Peyer's patch (tissue), 4 donors: ENCODE measurements at regions not wholly inside any gene's neighbourhood (a gene's known extent, or its start where the extent isn't known, plus 50 kb on each side); places are given as distances from the start of the nearest gene placed in this dataset.
A peak's percentile ranks its signal among the peaks of the same experiment; 100 is the strongest.

Experiments used
- DNase-seq, 3 donors: peaks; one replicate each; pipeline ENCODE4 v3.0.0-alpha.2; 2017 to 2019
- H3K27ac ChIP-seq, 4 donors: fragments of 200-600 bp; sonication (generic); one replicate each; pipeline ENCODE4 v1.5.1; 2016 to 2019
- H3K27me3 ChIP-seq, 2 donors: fragments of 200-600 bp; sonication (generic); one replicate each; pipeline ENCODE4 v1.5.1; 2019
- H3K36me3 ChIP-seq, 3 donors: fragments of 200-600 bp; sonication (generic); one replicate each; pipeline ENCODE4 v1.5.1; 2016 to 2019
- H3K4me1 ChIP-seq, 4 donors: fragments of 200-600 bp; sonication (generic); one replicate each; pipeline ENCODE4 v1.5.1; 2016 to 2019
- H3K4me3 ChIP-seq, 4 donors: fragments of 200-600 bp; sonication (generic); 1 replicate in 3 of 4; 2 replicates in 1 of 4; pipeline ENCODE4 v1.5.1; 2016 to 2019; ENCODE audit warnings: mild to moderate bottlenecking in 1 of 4
- H3K9me3 ChIP-seq, 4 donors: fragments of 200-600 bp; sonication (generic); one replicate each; pipeline ENCODE4 v1.5.1; 2016 to 2019; ENCODE audit warnings: mild to moderate bottlenecking in 1 of 4
- CTCF ChIP-seq, 6 experiments: fragments of 450-650 bp in 4 of 6; fragments of 200-600 bp in 2 of 6; sonication (generic) in 1 of 6; IDR thresholded peaks; one replicate each; pipeline ENCODE4 v1.5.1; 2017 to 2019; ENCODE audit warnings: antibody characterized with exemption in 6 of 6, mild to moderate bottlenecking in 3 of 6, moderate library complexity in 1 of 6
- POLR2A ChIP-seq, 2 donors: fragments of 450-650 bp; IDR thresholded peaks; one replicate each; pipeline ENCODE4 v1.5.1; 2017; ENCODE audit warnings: antibody characterized with exemption in 2 of 2, mild to moderate bottlenecking in 2 of 2, moderate library complexity in 2 of 2

- no peak for DNase-seq
- Histone ChIP-seq H3K27me3 (no peaks in the 10 kb centered on the region), H3K4me1 (no peaks in the 10 kb centered on the region), H3K9me3 (no peaks in the 10 kb centered on the region), H3K27ac (no peak overlapping the region), H3K36me3 (no peaks in the 10 kb centered on the region), H3K4me3 (no peak overlapping the region)
- TF ChIP-seq POLR2A (IDR thresholded peaks at IDR 0.05): no peak
- TF ChIP-seq CTCF (IDR thresholded peaks at IDR 0.05): no peak
Observed at GRCh38 chr17:13426991-13427390, 174.7 kb downstream of the HS3ST3A1 start.

DNA sequence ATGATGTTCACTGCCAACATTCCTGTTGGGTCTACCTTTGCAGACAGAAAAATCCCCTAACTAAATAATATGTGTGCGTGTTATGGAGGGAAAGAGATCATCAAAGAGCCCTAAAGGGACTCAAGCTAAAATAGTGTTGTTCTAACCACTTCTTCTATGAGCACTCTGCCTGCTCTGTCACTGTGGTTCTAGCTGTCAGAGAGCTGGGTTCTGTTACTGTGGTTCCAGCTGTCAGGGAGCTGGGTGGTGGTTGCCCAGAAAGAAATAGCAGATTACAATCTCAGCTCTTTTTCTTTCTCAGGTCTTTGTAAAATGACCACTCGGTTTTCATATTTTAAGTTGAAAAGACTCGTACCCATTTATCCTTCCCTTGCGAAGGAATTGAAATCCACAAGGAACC lies 176.3 kb downstream of the HS3ST3A1 start:
- Histone ChIP-seq H3K4me1 (no peaks in the 10 kb centered on the region), H3K9me3 (no peaks in the 10 kb centered on the region), H3K27me3 (no peaks in the 10 kb centered on the region), H3K36me3 (no peaks in the 10 kb centered on the region), H3K27ac (no peak overlapping the region), H3K4me3 (no peak overlapping the region)
- no peak for DNase-seq
- TF ChIP-seq POLR2A (IDR thresholded peaks at IDR 0.05): no peak
- TF ChIP-seq CTCF (IDR thresholded peaks at IDR 0.05): no peak

DNA sequence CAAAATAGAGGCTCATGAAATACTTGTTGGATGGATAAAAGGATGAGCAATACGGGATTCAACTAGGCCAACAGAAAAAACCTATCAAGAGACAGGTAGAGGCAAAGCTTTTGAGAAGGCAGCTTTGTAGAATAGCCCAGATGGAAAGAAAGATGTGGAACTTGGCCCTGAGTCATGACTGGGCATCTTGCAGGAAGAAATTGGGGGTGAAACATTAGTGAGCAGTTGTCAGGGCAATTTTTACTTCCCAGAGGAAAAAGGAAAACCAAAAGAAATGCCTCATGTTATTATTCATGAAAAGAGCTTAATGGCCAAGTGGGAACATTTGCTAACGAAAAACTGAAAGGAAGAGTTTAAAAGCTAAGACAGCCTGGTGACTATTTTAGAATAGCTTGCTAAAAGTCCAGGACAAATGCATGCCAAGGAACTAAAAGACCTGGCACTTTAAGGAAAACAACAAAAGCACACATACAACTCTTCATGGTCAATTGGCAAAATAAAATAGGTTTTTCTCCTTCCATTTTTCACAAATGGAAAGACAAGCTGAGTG lies 180.1 kb downstream of the HS3ST3A1 start:
- DNase-seq: no peak
- Histone ChIP-seq H3K4me1 (no peaks in the 10 kb centered on the region), H3K9me3 (no peaks in the 10 kb centered on the region), H3K27ac (no peak overlapping the region), H3K36me3 (no peaks in the 10 kb centered on the region), H3K27me3 (no peaks in the 10 kb centered on the region), H3K4me3 (no peak overlapping the region)
- TF ChIP-seq CTCF (IDR thresholded peaks at IDR 0.05) (no peak), POLR2A (IDR thresholded peaks at IDR 0.05) (no peak)

GRCh38 chr17:13420878-13421277 lies 180.9 kb downstream of the HS3ST3A1 start:
- Histone ChIP-seq H3K27me3 (no peaks in the 10 kb centered on the region), H3K27ac (peak overlapping the region in 1 of 4 donors; percentile 55), H3K36me3 (no peaks in the 10 kb centered on the region), H3K9me3 (no peaks in the 10 kb centered on the region), H3K4me1 (peaks cover 0 to 6% (median 0%) of the 10 kb centered on the region in 4 donors), H3K4me3 (no peak overlapping the region)
- TF ChIP-seq CTCF (IDR thresholded peaks at IDR 0.05) (peak in 1 of 6 experiments; percentile 4), POLR2A (IDR thresholded peaks at IDR 0.05) (no peak)
- DNase-seq: no peak

- H3K4me3 ChIP-seq: no peak overlapping the region
- peak overlapping the region in 1 of 4 donors; percentile 55 for H3K27ac ChIP-seq
- DNase-seq: peak in 1 of 3 donors; percentile 63
- TF ChIP-seq POLR2A (IDR thresholded peaks at IDR 0.05) (no peak), CTCF (IDR thresholded peaks at IDR 0.05) (no peak)
- no peaks in the 10 kb centered on the region for H3K27me3 ChIP-seq
- H3K9me3 ChIP-seq: no peaks in the 10 kb centered on the region
- H3K36me3 ChIP-seq: no peaks in the 10 kb centered on the region
- H3K4me1 ChIP-seq: peaks cover 0 to 6% (median 0%) of the 10 kb centered on the region in 4 donors
Observed at GRCh38 chr17:13420418-13420826, 181.3 kb downstream of the HS3ST3A1 start.

GRCh38 chr17:13419676-13420075 lies 182.1 kb downstream of the HS3ST3A1 start:
- no peak overlapping the region for H3K27ac ChIP-seq
- no peaks in the 10 kb centered on the region for H3K9me3 ChIP-seq
- no peak for TF ChIP-seq CTCF (IDR thresholded peaks at IDR 0.05)
- no peak for TF ChIP-seq POLR2A (IDR thresholded peaks at IDR 0.05)
- H3K4me1 ChIP-seq: peaks cover 0 to 6% (median 0%) of the 10 kb centered on the region in 4 donors
- H3K36me3 ChIP-seq: no peaks in the 10 kb centered on the region
- DNase-seq: no peak
- H3K4me3 ChIP-seq: no peak overlapping the region
- no peaks in the 10 kb centered on the region for H3K27me3 ChIP-seq
